ENCODE measurements at regions not wholly inside any gene's neighbourhood (a gene's known extent, or its start where the extent isn't known, plus 50 kb on each side); places are given as distances from the start of the nearest gene placed in this dataset.

DNA sequence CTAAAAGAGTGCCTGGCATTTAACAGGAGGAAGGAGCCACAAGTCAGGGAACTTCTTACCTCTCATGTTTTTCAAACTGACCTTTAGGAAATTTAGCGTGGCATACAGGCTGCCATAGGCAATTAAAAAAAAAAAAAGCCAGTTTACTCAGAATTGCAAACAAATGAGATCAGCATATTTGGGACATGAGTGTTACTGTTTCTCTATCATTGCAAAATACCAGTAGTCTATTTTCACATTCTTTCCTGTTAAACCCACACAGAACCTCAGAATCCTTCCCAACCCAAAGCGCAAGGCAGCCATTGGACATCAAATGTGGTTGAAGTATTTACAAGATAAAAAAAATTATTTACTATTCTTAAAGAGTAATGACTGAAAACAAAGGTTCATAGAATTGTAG, 366.4 kb upstream of the DYNLRB2 start:
- intact Hi-C loops (cut with micrococcal nuclease) = no loop called here
- no peaks in the 10 kb centered on the region for H3K9me3 ChIP-seq (ENCODE audit: control extremely low read depth in 1 of 3, control insufficient read depth in 2 of 3, insufficient read depth in 1 of 3, low read length in 2 of 3)
- H4K20me1 ChIP-seq (ENCODE audit: control insufficient read depth, insufficient read depth, low read length, poor library complexity, severe bottlenecking) = no peaks in the 10 kb centered on the region
- Mint-ChIP-seq H3K4me1 (no peaks in the 10 kb centered on the region), H3K9me3 (ENCODE audit: insufficient read depth) (no peaks in the 10 kb centered on the region), H3K4me3 (no peak overlapping the region), H3K27ac (no peak overlapping the region), H3K27me3 (peaks cover 20% of the 10 kb centered on the region)
- H3K36me3 ChIP-seq (replicated peaks in 1 of 2; ENCODE audit: control extremely low read depth in 1 of 2, control insufficient read depth in 1 of 2, extremely low read depth in 1 of 2, insufficient read depth in 2 of 2, low read length in 1 of 2) = no peaks in the 10 kb centered on the region
- no peaks in the 10 kb centered on the region for H3K27me3 ChIP-seq (replicated peaks in 1 of 4; ENCODE audit: control extremely low read depth in 1 of 4, control insufficient read depth in 3 of 4, insufficient read depth in 4 of 4, low read length in 3 of 4)
- H3K9ac ChIP-seq (ENCODE audit: low read length) = no peak overlapping the region
- CTCF ChIA-PET = no interaction called here
- ATAC-seq (ENCODE audit: low read depth) (no peak), DNase-seq (no peak)
- no peaks in the 10 kb centered on the region for H3K4me1 ChIP-seq (ENCODE audit: control insufficient read depth in 2 of 2, insufficient read depth in 2 of 2, low read length in 2 of 2)
- H3K4me3 ChIP-seq (ENCODE audit: control extremely low read depth in 1 of 5, extremely low read depth in 1 of 5, insufficient read depth in 1 of 5, low read depth in 2 of 5, low read length in 4 of 5) = no peak overlapping the region
- no peak overlapping the region for H3K4me2 ChIP-seq (replicated peaks; ENCODE audit: low read depth, low read length, poor library complexity, severe bottlenecking)
- no peak overlapping the region for H3K27ac ChIP-seq (ENCODE audit: low read length in 2 of 2)
- POLR2A ChIA-PET = no interaction called here
- TF ChIP-seq EZH2 (IDR thresholded peaks at IDR 0.05; ENCODE audit: borderline replicate concordance, insufficient read depth, low read depth, low read length, poor library complexity, severe bottlenecking) = no peak
- TF ChIP-seq, protein P1, sequence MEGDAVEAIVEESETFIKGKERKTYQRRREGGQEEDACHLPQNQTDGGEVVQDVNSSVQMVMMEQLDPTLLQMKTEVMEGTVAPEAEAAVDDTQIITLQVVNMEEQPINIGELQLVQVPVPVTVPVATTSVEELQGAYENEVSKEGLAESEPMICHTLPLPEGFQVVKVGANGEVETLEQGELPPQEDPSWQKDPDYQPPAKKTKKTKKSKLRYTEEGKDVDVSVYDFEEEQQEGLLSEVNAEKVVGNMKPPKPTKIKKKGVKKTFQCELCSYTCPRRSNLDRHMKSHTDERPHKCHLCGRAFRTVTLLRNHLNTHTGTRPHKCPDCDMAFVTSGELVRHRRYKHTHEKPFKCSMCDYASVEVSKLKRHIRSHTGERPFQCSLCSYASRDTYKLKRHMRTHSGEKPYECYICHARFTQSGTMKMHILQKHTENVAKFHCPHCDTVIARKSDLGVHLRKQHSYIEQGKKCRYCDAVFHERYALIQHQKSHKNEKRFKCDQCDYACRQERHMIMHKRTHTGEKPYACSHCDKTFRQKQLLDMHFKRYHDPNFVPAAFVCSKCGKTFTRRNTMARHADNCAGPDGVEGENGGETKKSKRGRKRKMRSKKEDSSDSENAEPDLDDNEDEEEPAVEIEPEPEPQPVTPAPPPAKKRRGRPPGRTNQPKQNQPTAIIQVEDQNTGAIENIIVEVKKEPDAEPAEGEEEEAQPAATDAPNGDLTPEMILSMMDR (IDR thresholded peaks at IDR 0.05) = no peak
- WGBS (ENCODE audit: insufficient coverage) = 100% methylated on average over 1 of the region's 2 CpGs
- H2AFZ ChIP-seq (ENCODE audit: insufficient read depth, low read depth, low read length, poor library complexity, severe bottlenecking) = no peak overlapping the region
- no peaks in the 10 kb centered on the region for H3K79me2 ChIP-seq (ENCODE audit: control insufficient read depth, insufficient read depth, low read length)

DNA sequence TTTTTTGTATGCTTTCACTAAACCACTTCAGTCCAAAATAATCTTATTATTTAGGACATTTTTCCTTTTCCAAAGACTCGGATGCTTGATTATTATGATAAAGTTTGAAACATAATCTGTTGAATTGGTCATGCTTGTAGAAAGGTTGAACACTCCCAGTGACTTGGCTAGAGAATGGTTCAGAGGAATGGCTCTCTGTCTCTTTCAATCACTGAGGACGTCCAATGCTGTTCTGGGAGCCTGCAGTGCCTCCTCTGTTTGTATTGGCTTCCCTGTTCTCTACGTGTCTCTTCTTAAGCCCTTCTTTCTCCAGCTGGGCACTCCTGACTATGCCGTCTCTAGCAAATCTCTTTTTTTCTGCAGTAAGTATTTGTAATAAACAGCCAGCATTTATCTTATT, 369.0 kb upstream of the DYNLRB2 start:
- Histone ChIP-seq H3K79me2 (ENCODE audit: control insufficient read depth, insufficient read depth, low read length) (no peaks in the 10 kb centered on the region), H3K4me2 (replicated peaks; ENCODE audit: low read depth, low read length, poor library complexity, severe bottlenecking) (no peak overlapping the region), H3K9me3 (ENCODE audit: control extremely low read depth in 1 of 3, control insufficient read depth in 2 of 3, insufficient read depth in 1 of 3, low read length in 2 of 3) (no peaks in the 10 kb centered on the region), H3K27me3 (replicated peaks in 1 of 4; ENCODE audit: control extremely low read depth in 1 of 4, control insufficient read depth in 3 of 4, insufficient read depth in 4 of 4, low read length in 3 of 4) (peaks cover 0 to 3% (median 0%) of the 10 kb centered on the region in 4 experiments), H2AFZ (ENCODE audit: insufficient read depth, low read depth, low read length, poor library complexity, severe bottlenecking) (no peak overlapping the region), H3K9ac (ENCODE audit: low read length) (no peak overlapping the region), H3K27ac (ENCODE audit: low read length in 2 of 2) (no peak overlapping the region), H3K4me1 (ENCODE audit: control insufficient read depth in 2 of 2, insufficient read depth in 2 of 2, low read length in 2 of 2) (no peaks in the 10 kb centered on the region), H4K20me1 (ENCODE audit: control insufficient read depth, insufficient read depth, low read length, poor library complexity, severe bottlenecking) (no peaks in the 10 kb centered on the region), H3K4me3 (ENCODE audit: control extremely low read depth in 1 of 5, extremely low read depth in 1 of 5, insufficient read depth in 1 of 5, low read depth in 2 of 5, low read length in 4 of 5) (no peak overlapping the region), H3K36me3 (replicated peaks in 1 of 2; ENCODE audit: control extremely low read depth in 1 of 2, control insufficient read depth in 1 of 2, extremely low read depth in 1 of 2, insufficient read depth in 2 of 2, low read length in 1 of 2) (no peaks in the 10 kb centered on the region)
- Mint-ChIP-seq H3K4me3 (no peak overlapping the region), H3K4me1 (no peaks in the 10 kb centered on the region), H3K27ac (no peak overlapping the region), H3K9me3 (ENCODE audit: insufficient read depth) (no peaks in the 10 kb centered on the region), H3K27me3 (peaks cover 6% of the 10 kb centered on the region)
- WGBS (ENCODE audit: insufficient coverage) = 57% methylated on average over 1 of the region's 4 CpGs
- ATAC-seq (ENCODE audit: low read depth) (no peak), DNase-seq (no peak)
- ChIA-PET POLR2A (no interaction called here), CTCF (no interaction called here)
- intact Hi-C loops (cut with micrococcal nuclease) = no loop called here
- TF ChIP-seq EZH2 (IDR thresholded peaks at IDR 0.05; ENCODE audit: borderline replicate concordance, insufficient read depth, low read depth, low read length, poor library complexity, severe bottlenecking) = no peak
- TF ChIP-seq, protein P1 (IDR thresholded peaks at IDR 0.05) = no peak
